Middle frontal gyrus (tissue), 1 donor: ENCODE measurements at regions not wholly inside any gene's neighbourhood (a gene's known extent, or its start where the extent isn't known, plus 50 kb on each side); places are given as distances from the start of the nearest gene placed in this dataset.

ENCODE experiments used
- DNase-seq: peaks from one replicate; pipeline ENCODE4 v3.0.0-alpha.2; 2015; ENCODE audit warnings: low spot score; ENCODE audit errors: extremely low spot score

DNA sequence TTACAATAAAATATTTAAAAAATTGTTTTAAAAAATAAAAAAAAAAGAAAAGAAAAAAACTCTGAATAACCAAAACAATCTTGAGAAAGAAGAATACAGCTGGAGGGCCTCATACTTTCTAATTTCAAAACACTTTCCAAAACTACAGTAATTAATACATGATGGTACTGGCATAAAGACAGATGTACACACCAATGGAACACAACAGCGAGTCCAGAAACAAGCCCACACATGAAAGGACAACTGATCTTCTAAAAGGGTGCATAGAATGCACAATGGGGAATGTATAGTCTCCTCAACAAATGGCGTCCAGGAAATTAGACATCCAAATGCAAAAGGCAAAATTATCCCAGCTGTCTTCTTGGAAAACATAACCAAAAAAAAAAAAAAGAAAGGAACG is 99.6 kb downstream of the LURAP1L start:
- DNase-seq, result no peak

DNA sequence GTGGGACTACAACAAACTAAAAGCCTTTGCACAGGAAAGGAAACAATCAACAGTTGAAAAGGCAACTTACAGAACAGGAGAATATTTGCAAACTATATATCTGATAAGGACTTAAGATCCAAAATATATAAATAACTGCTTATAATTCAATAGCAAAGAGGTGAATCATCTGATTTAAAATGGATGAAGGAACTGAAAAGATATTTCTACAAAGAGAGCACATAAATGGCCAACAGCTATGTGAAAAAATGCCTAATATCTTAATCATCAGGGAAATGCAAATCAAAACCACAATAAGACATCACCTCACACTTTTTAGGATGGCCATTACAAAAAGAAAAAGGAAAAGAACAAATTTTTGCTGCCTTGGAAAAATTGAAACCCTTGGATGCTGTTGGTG is 100.4 kb downstream of the LURAP1L start:
- no peak for DNase-seq

DNA sequence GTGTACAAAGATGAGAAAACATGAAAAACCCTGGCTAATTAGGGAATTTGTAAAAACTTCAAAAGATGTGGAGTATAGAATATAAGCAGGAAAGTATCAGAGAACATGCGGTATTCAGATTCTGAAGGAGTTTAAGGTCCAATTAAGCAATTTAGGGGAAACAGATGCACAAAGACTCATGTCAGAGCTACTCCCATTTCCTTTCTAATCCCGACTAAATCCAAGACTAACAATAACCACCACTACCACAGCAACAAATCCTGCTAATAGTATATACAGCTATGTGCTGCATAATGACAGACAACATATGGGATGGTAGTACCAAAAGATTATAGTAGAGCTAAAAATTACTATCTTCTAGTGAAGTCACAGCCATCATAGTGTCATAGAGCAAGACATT is 102.1 kb downstream of the LURAP1L start:
- DNase-seq, result no peak

GRCh38 chr9:12878351-12878978 is 103.6 kb downstream of the LURAP1L start:
- DNase-seq, result no peak

GRCh38 chr9:12879961-12880360 is 105.1 kb downstream of the LURAP1L start:
- no peak for DNase-seq

DNA sequence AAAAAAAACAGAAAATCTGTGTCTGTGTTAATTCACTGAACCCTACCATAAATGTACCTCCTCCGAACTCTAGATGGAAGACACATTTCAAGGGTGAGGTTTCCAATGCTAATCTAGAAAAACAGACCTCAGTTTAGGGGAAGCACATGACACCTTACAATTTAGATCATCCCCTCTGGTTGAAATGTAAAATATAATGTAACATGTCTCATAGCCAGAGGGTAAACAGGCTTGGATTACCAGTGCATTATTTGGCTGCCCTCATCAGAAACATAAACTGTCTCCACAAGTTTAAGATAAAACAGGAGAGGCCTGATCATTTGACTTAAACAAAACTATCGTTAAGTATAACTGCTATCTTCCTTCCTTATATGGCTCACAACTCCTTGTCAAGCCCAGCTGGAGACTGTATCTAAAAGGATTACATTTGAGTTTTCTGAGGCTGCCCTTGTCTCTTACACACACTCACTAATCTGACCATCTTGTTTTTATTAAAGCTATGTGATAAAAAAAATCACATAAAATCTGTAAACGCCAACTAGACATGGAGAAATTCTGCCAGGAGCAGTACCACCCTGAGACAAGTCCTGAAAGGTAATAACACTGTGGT is 105.7 kb downstream of the LURAP1L start:
- no peak for DNase-seq

DNA sequence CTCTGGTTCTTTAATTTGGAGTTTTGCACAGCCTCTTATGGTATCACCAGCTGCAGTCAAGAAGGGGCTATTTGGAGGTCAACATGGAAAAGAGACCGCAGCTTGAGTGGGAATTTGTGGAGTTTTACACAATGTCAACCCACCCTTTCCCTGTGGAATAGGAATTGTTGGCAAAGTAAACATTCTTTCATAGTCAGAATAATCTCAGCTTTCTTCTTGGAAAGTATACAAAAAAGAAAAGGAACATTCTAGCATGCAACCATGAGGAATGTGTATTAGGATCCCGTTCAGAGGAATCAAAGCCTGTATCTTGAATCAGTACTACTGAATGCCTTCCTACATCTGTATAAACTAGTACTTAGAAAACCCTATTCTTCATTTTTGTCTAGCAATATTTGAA is 107.6 kb downstream of the LURAP1L start:
- no peak for DNase-seq

- DNase-seq, result no peak
Observed at GRCh38 chr9:12884736-12885395, 110.0 kb downstream of the LURAP1L start.

- no peak for DNase-seq
Observed at GRCh38 chr9:12889402-12890106, 114.7 kb downstream of the LURAP1L start.

GRCh38 chr9:12891588-12891987 is 116.8 kb downstream of the LURAP1L start:
- DNase-seq, result no peak

DNA sequence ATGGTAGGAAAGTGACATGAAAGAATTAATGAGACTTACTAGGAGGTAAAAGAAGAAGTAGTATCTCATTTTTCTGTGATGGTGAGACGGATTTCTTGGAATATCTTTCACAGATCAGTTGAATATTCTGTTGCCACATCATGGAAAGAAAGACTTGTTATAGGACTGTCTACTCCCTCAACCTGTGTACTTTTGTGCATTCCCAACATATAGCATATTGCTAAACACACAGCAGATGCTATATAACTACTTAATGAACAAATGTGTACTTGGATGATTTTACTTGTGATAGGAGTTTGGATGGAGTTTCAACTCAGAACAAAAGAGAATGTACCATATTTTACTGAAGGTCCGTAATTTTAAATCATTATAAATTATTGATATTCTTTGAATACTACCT is 128.5 kb downstream of the LURAP1L start:
- DNase-seq, result no peak

- DNase-seq, result no peak
Observed at GRCh38 chr9:12904261-12905000, 129.6 kb downstream of the LURAP1L start.

DNA sequence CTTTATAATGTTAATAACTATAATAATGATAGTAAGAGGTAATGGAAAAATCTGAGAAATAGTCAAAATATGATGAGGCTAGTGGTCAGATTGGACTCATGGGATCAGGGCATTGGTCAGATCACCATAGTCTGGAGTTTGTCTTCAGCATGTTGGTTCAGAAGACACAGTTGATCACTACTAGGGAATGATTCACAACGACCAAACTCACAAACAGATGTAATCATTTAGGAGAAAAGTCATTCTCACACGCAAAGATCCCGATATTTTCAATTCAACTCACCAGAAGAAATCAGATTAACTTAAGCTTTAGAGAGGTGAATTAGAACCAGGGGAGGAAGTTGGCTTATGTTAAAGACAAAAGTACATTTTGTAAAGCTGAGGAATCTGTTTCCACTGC is 131.8 kb downstream of the LURAP1L start:
- DNase-seq, result no peak

GRCh38 chr9:12908895-12909294 is 134.1 kb downstream of the LURAP1L start:
- DNase-seq, result no peak

DNA sequence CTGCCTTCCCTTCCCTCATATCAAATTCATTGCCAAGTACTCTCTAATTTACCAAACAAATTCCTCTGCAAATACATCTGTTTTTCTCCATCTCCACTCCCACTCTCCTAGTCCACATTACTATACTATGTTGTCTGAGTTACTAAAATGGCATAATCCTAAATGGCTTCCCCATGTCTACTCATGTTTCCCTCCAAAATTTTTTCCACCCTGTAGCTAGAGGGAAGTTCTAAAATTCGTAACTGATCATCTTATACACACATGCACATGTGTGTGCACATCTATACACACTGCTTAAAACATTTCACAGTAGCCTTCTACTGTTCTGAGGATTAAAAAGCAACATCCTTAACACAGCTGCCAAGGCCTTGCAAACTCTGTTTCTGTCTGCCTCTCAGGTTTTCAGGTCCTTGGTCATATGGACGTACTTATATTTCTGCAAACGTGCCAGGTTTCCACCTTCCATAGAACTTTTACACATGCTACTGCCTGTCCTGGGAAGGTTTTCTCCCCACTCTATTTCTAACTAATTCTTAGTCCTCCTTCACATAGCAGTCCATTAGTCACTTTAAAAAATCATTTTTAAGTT is 140.6 kb downstream of the LURAP1L start:
- no peak for DNase-seq

DNA sequence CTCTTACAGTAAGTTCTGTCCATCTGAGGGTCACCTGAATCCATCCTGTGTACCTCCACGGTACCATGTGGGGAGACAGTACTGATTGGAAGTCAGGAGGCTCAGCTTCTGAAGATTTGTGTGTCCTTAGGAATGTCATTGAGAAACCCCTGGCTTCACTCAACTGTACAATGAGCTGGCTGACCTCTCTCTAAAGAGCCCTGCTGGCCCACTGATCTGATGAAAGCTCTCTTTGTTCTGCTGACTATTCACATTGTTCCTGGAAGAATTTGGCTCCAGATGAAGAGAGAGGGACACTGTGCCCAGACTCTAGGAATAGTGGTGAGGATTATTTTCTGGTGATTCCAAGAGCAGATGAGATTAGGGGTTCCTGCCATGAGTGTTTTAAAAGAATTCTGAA is 141.2 kb downstream of the LURAP1L start:
- peak; percentile 25 for DNase-seq

GRCh38 chr9:12920437-12920836 is 145.6 kb downstream of the LURAP1L start:
- no peak for DNase-seq

GRCh38 chr9:12921621-12922020 is 146.8 kb downstream of the LURAP1L start:
- no peak for DNase-seq

DNA sequence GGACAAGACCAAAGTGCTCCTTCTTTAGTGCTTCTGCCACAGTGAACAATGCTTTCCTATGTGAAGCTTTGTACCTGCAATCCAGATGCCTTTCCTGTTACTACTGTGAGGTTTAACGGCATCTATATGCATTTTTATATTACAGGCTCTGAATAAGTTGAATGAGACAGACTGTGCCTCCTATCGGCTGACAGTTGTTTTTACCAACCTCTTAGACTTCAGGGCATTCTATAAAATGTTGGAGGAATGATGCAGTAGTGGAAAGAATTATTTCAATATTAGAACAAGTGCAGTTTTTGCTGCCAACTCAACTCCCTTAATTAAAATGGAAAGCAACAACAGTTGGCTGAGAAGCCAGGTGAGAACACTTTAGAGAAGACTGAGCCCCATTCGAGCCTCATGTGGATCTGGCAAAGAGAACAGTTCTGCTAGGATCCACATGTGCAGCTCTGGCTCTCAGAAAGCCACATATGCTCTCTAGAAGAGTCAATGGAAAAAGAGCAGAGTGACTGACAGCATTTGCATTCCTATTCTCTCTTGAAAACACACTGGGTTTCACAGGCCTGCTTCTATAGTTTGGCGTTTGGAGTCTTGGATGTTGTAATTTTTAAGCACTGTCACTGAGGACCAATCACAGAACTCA is 147.5 kb downstream of the LURAP1L start:
- DNase-seq, result no peak

GRCh38 chr9:12923468-12924009 is 148.7 kb downstream of the LURAP1L start:
- DNase-seq, result no peak
